HL-60/S4 (cell line): ENCODE measurements at regions not wholly inside any gene's neighbourhood (a gene's known extent, or its start where the extent isn't known, plus 50 kb on each side); places are given as distances from the start of the nearest gene placed in this dataset.
"Not testable (repeated sequence)": the region's sequence is repeated elsewhere in the genome, so short reads cannot be mapped to it uniquely, and the experiment has no call there.

Source experiments
- in situ Hi-C: fragments of 300-500 bp; cut with MboI; formaldehyde crosslinking; loops from 2 replicates; pipeline ENCODE4 v1.14.3; 2022; ENCODE audit warnings: low sequenced_read_pairs

- in situ Hi-C loops = no loop called here
These were observed 1341.5 kb upstream of the IGFBP7 start for GRCh38 chr4:58451707-58452106.

GRCh38 chr4:58435871-58436270 lies 1325.7 kb upstream of the IGFBP7 start:
- in situ Hi-C loops = no loop called here

DNA sequence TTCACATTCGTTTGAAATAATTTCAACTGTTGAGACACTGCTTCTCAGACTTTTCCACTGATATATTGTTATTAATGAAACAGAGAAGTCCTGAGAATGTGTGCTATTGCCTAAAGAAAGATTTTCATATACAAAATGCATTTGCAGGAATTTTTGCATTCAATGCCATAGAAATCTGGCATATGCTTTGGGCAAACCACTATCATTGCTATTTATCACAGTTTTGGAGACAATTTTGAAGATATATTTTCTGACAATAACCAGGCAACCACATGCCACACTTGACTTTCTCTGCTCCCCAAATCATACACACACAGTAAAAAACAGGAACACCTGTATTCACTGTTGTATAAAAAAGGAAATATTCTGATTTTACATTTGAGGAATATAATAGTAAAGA lies 1303.7 kb upstream of the IGFBP7 start:
- in situ Hi-C loops = no loop called here

GRCh38 chr4:58411904-58412303 lies 1301.7 kb upstream of the IGFBP7 start:
- in situ Hi-C loops = no loop called here

- in situ Hi-C loops = no loop called here
These were observed 1296.6 kb upstream of the IGFBP7 start for GRCh38 chr4:58406762-58407161.

DNA sequence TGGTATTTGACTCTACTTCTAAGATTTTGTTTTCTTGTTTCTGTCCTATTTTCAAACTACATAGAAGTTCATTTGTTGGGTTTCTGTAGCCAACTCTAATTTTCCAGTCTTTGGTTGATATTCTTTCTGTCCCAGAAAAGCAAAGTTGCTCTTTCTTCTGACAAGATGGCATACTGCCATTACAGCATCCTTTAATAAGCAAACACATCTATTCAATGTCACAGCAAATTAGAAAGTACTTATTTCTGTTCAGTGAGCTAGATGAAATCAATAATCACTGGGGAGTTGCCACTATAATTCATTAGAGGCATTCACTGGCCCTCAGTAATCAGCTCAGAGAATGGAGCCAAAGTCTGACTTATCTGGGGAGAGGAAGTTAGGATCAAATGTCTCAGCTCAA lies 1258.0 kb upstream of the IGFBP7 start:
- in situ Hi-C loops = no loop called here

- in situ Hi-C loops = no loop called here
These were observed 1250.4 kb upstream of the IGFBP7 start for GRCh38 chr4:58360354-58361133.

GRCh38 chr4:58359590-58359989 lies 1249.4 kb upstream of the IGFBP7 start:
- in situ Hi-C loops = no loop called here

DNA sequence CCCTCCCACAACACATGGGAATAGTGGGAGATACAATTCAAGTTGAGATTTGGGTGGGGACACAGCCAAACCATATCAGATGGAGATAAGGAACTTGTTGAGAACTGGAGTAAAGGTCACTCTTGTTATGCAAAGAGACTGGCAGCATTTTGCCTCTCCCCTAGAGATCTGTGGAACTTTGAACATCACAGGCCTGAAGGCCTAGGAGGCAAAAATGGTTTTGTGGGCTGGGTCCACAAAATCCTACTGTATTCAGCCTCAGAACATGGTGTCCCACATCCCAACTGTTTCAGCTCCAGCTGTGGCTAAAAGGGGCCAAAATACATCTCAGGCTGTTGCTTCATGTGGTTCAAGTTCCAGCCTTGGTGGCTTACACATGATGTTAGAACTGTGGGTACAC lies 1247.8 kb upstream of the IGFBP7 start:
- in situ Hi-C loops = no loop called here

DNA sequence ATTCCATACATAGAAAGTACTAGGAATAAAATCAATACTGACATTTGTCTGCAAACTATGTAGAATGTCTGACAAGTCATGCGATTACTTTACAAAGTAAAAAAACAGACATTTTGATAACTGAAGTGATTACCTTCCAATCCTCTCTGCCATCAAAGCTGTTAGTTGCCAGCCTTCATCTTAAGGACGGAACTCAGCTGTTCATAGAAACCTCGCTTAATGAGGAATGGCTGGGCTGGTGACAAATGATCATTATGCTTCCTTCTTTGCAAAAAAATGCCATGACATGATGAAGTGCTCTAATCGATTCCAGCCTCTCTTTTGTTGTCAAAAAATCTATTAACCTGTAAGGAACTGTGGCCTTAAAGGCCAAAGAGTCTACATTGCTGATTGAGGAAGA lies 1214.9 kb upstream of the IGFBP7 start:
- in situ Hi-C loops = no loop called here

- in situ Hi-C loops = no loop called here
These were observed 1203.3 kb upstream of the IGFBP7 start for GRCh38 chr4:58313444-58313843.

GRCh38 chr4:58303456-58303855 lies 1193.3 kb upstream of the IGFBP7 start:
- in situ Hi-C loops = no loop called here

- in situ Hi-C loops = no loop called here
These were observed 1191.3 kb upstream of the IGFBP7 start for GRCh38 chr4:58301376-58301999.

DNA sequence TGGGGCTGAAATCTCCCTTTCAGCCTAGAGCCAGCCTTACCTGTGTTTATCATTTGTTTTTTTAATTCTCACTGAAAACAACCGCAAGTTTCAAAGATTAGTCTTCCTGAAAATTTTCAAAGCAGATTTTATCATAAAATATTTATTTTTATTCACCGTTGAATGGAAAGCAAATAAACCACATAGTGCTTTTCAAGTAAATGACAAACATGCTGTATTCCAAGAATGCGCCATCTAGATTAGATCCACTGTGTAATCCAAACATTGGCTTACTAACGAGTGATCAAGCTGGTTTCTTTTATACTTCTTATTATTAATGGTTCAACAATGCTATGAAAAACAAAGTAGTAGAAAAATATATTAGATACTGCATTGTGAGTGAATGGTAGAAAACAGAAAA lies 1176.2 kb upstream of the IGFBP7 start:
- in situ Hi-C loops = no loop called here

- in situ Hi-C loops = not testable (repeated sequence)
These were observed 1170.7 kb upstream of the IGFBP7 start for GRCh38 chr4:58280928-58281327.

- in situ Hi-C loops = no loop called here
These were observed 1165.7 kb upstream of the IGFBP7 start for GRCh38 chr4:58275856-58276255.

- in situ Hi-C loops = no loop called here
These were observed 1164.4 kb upstream of the IGFBP7 start for GRCh38 chr4:58274553-58274952.

DNA sequence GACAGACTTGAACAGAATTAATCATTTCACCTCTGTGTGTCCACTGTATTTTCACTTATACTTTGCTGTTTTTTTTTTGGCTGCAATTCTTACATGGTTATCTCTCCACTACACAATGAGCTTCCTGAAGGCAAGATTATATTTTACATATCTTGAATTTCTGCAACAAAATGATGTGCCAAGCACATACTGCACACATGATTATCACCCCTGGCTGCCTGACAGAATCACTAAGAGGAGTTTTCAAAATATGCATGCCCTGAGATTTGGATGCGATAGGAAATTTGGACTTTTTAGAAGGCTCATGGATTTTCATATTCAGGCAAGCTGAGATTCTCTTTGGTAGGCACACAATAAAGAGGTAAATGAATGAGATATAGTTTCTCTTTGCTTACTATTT lies 1162.1 kb upstream of the IGFBP7 start:
- in situ Hi-C loops = no loop called here

DNA sequence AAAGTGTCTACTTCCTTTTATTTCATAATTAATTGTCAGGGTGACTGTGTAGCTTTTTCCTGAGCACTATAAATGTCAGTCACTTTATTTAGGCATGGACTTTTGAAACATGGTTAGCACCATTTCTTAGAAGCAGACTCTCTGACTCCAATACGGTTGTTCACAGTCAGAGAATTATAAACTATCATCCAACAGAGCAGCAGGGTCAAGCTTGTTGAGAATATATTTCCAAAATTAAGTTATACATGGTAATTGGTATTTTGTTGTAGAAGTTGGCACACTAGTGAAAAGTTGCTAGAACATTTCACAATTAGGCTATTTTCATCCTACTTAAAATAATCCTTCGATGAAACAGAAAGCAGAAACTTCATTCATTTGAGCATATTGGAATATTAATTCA lies 1155.5 kb upstream of the IGFBP7 start:
- in situ Hi-C loops = no loop called here

DNA sequence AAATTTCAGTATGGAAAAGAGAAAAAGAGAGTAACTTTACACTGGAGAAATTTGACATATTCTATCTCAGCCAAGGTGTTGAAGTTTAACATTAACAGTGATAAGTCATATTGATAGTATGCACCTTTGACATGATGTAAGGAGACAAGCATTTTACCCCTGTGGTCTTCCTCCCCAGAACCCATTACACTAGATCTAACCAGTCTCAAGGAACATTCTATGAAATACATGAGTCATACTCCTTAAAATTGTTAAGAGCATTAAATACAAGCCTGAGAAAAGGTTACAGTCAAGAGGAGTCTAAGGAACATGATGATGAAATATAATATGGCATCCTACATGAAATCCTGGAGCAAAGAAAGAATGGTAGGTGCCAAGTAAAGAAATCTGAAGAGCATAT lies 1151.3 kb upstream of the IGFBP7 start:
- in situ Hi-C loops = no loop called here

- in situ Hi-C loops = no loop called here
These were observed 1144.1 kb upstream of the IGFBP7 start for GRCh38 chr4:58254291-58254690.

DNA sequence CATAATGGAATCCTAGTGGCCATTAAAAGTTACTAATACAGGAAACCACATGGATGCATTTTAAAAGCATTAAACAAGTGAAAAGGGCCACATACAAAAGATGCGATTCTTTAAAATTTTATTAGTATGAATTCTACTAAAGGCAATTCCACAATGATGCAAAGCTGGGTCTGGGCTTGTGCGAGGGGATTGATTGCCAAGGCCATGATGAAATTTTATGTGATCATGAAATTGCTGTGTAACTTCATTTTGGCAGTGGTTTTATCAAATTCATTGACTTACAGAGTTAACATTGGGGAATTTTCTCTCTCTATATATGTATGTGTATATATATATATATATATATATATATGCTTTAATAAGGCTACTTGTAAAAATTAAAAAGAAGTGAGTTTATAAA lies 1142.5 kb upstream of the IGFBP7 start:
- in situ Hi-C loops = no loop called here

DNA sequence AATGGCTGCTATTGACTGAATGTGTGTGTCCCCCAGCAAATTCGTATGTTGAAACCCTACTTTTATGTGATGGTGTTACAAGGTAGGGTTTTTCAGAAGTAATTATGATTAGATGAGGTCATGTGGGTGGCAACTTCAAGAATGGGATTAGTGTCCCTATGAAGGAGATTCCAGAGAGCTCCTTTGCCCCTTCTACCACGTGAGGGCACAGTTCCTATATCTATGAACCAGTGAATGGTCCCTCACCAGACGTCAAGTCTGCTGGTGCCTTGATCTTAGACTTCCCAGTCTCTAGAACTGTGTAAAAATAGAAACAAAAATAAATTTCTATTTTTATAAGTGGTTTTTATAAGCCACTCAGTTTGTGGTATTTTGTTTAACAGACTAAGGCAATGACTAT lies 1137.6 kb upstream of the IGFBP7 start:
- in situ Hi-C loops = no loop called here
